GM11168 (cell line): ENCODE measurements at regions not wholly inside any gene's neighbourhood (a gene's known extent, or its start where the extent isn't known, plus 50 kb on each side); places are given as distances from the start of the nearest gene placed in this dataset.

ENCODE experiments used
- in situ Hi-C: fragments of 300-500 bp; cut with MboI; formaldehyde crosslinking; loops from one replicate; pipeline ENCODE4 v1.12.0; 2022; ENCODE audit warnings: low sequenced_read_pairs; ENCODE audit not compliant: unreplicated experiment

DNA sequence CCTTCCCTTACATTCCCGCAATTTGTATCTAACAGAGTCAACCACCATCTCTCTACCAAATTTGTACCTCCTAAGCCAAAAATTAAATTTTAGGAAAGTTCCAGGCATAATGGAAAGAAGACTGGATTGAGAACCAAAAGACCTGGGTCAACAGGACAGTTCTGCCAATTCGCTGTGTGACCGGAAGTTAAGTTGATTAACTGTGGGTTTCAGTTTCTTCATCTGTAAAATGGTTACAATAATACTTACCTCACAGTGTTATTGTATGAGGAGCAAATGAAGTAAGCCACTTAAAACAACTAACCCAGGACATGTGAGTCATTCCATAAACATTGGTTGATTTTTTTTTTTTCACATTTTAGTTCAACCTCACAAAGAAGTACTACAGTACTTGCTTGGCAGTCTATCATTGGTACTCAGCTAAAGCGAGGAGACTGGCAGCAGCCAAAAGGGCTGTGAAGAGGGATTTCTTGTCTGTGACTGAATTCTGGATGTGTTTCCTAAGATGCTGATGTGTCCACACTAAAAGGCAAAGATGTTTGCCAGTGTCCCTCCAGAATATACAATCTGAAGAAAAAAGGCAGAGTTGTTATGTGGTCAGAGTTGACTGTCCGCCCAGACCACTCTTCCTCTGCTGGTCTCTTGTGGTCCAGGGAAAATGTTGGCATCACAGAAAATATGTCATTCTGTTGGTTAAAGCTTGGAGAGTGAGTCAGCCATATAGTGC is 198.6 kb downstream of the TLE1 start:
- in situ Hi-C loops: no loop called here

DNA sequence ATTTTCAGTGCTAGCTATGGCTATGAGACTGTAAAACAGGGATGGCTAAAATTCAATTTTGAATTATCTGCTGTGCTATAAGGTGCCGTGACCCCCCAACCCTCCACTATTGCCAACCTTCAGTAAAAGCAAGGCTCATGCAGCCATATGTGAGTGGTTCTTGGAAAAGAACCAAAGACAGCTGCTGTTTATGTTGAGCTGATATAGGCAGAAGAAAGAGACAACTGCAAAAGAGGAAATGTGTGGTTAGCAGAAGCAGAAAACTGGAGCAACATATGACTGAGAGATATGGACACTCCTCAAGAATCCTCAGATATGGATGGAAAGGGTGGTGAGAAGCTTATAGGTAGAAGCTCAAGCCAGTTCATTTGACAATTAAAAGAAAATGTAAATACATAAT is 200.3 kb downstream of the TLE1 start:
- in situ Hi-C loops: no loop called here

DNA sequence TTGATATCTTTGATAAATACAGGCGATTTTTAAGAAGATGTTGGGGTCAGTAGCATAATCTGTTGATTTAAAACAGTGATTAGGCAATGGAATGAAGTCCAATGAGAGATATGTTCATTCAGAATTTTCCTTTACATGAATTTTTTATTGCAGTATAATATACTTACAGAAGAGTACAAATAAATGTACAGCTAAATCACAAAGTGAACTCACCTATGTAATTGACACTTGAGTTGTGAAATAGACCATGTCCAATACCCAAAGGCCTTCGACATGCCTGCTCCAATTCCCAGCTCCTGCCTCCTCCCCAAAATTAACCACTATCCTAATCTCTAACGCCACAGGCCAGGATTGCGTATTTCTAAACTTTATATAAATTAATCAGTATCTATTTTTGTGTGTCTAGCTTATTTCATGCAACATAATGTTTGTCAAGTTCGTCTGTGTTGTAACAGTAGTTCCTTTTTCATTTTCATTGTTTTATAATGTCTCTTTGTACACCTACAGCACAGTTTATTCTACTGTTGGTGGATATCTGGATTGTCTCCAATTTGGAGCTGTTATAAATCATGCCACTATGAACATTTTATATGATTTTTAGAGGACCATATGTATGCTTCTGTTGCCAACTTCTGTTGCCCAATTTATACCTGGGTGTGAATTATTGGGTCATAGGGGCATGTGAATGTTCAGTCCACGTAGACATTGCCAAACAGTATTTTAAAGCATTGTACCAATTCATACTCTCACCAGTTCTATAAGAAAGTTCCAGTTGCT is 208.3 kb downstream of the TLE1 start:
- in situ Hi-C loops: no loop called here

DNA sequence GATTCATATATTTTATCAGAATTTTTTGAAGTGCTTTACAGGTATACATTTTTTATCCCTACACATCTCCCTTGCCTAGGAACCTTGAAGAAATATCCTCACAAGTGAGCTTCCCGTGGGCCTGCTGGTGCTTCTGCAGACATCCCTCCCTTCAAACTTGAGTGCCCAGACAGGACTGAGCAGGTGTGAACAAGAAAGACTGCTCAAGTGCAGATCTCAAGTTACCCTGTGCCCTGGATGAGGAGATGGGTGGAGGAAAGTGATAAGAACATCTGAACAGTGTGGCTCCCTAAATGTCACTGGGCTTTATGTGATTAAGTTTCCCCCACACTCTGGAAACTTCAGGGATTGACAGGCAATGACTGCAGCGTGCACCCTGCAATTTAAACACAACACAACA is 209.8 kb downstream of the TLE1 start:
- in situ Hi-C loops: no loop called here

DNA sequence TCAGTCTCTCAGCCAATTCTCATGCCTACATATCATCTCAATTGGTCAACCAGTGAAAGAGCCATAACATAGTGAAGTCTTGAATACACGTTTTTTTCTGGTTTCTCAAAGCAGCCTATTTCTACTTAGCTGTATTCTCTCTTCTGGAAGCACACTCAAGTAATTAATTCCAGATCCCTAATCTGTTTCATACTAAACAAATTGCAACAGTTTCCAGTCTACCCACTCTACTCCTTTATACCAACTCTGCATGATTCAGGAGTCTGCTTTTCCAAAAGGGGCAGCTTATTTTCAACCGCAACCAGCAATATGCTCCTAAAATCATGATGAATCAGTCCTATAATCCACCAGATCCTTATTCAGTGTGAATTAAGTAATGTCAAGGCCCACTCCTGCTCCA is 211.7 kb downstream of the TLE1 start:
- in situ Hi-C loops: no loop called here

DNA sequence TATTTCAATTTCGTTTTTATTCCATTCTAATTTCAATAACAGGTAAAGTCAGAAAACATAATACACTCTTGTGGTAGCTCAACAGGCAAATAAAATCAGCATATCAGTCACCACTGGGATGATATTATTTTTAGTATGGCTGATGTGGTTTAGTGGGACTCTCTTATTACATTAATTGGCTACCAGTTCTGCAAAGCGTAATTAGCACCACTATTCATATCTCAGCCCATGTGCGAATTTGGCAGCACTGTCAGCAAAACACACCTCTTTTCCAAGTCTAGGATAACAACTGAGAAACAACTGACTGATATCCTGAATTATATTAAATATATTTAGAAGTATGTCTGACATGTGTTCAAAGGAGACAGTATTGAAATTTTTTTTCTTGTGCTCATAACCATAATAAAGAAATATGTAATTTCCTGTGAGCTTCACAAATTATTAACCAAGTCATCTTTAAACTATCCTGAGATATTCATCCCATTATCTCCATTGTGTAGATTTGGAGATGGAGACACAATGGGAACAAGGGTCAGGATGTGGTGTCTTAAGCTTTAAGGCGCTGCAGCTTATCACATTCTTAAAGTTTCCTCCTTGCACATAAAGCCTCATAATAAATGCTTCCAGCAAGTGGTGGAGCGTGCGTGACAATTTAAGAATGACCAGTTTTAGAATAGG is 212.4 kb downstream of the TLE1 start:
- in situ Hi-C loops: no loop called here

DNA sequence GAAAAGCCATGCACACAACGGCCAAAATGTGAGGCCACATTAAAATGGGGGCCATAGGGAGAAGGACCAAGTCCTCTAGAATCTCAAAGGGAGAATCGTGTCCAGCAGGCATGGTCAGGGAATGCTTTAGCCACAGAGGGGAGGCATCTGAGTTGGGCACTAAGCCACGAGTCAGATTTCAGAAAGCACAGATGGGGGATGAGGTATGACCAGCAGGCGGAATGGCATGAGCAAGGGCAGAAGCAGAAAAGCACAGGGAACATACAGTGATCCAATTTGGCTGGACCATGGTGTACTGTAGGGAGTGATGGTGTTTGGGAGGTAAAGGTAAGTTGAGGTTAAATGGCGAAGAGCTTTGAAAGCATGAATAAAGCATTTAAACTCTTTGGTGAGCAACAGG is 214.6 kb downstream of the TLE1 start:
- in situ Hi-C loops: no loop called here

DNA sequence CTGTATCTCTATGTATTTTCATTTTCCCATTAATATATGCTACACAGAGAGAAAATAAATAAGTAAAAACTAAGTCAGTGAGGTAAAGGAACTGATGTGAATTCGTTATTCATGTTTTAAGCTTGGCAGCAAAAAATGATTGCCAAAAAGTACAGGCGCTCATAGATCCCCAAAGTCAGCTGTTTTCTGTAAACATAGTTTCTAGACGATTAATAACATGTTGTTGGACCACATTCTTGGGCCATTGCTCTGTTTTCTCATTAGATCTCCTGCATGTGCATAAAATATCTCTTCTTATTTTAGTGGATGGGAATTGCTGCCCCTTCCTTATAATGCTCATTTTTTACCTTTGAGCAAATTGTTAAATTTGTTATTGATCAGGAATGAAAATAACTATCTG is 215.2 kb downstream of the TLE1 start:
- in situ Hi-C loops: no loop called here

DNA sequence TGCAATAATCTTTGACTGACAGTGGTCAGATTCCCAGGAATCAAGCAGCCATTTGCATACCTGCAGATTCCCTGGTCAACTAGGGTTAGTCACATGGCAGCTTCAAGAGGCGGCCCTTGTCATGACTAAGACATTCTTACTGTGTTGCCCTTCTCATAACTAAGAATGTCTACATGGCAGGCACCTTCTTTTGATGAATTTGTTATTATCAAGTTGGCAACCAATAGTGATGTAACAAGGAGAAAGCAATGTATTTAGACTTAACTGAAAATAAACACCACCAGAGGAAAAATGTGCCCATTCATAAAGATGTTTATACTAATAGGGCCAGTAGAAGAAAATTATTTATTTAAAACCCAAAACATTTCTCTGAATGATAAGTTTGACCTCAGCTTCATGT is 215.6 kb downstream of the TLE1 start:
- in situ Hi-C loops: no loop called here

DNA sequence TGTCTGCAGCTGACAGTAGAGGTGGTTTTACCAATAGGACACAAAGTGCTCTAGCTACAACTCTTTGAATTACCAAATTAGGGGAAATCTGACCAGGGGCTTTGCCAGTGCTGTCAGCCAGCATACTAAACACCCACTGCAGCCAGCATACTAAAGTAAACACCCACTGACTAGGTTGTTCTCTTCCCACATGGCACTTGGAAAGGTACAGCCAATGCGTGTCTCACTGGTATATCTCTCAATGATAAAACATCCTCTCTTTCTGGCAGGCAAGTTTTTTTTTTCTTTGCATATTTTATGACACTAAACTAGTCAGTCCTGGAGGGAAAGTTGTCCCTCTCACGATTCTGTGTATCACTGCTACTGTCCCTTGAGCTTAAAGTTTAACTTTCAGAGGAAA is 216.1 kb downstream of the TLE1 start:
- in situ Hi-C loops: no loop called here

DNA sequence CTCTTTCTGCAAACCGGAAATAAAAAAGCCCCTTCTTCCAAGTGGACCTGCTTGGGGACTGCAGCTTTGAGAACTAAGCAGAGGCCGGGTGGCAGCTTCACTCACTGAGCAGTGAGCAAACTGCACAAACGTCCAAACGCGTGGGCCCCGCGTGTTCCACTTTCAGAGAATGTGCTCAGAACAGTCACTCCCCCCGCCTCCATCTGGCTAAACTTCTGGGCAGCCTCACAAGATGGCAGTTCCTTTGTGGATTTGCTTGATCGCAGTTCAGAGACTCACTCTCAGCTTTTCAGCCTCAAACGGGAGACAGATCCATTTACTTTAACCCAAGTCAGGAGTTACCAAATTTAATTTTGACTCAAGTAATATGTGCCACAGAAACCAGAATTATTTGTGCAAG is 216.6 kb downstream of the TLE1 start:
- in situ Hi-C loops: no loop called here

DNA sequence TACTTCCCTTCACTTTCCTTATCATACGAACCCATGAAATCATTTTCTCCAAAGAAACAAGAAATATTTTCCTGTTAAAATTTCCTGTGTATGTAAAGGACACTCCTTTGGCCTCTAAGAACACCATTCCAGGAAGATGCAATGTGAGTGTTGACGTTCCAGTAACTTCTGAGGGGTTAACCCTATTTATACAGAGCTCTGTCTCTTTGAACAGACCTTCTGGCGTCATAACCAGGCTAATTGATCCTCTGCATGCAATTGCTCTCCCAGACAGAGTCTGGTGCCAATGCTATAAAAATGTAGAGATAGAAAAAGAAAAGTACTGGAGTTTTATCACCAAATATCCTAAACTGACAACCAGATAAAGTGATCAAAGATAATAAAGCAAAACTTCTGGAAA is 218.5 kb downstream of the TLE1 start:
- in situ Hi-C loops: no loop called here

DNA sequence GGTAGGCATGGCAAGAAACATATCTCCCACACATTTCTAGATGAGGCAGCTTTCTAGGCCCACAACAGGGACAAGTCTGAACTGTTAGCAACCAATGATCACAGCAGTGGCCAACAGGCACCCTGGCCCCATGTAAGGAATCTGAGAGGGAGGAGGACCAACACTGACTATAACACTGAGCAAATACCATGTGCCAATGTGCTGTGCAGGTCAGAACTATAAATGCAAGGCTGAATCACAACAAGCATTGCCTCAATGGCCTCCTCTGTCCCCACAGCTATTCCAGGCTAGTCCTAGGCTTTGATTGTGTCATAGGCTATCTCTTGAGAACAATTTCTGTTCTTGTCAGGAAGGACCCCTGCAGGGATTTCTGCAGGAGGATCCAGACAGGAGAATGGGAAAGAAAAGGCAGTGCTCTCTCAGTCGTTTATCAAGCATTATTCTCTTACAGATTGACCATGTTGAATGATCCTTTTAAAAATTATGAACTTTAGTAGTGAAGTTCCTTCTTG is 221.2 kb downstream of the TLE1 start:
- in situ Hi-C loops: no loop called here

DNA sequence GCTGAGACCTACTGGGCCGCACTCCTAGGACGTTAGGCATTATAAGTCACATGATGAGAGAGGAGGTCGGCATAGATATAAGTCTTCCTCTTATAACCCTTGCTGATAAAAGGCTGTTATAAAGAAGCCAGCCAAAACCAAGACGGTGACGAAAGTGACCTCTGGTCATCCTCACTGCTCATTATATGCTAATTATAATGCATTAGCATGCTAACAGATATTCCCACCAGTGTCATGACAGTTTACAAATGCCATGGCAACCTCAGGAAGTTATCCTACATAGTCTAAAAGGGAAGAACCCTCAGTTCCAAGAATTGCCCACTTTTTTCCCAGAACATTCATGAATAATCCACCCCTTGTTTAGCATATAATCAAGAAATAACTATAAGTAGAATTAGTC is 222.4 kb downstream of the TLE1 start:
- in situ Hi-C loops: no loop called here

DNA sequence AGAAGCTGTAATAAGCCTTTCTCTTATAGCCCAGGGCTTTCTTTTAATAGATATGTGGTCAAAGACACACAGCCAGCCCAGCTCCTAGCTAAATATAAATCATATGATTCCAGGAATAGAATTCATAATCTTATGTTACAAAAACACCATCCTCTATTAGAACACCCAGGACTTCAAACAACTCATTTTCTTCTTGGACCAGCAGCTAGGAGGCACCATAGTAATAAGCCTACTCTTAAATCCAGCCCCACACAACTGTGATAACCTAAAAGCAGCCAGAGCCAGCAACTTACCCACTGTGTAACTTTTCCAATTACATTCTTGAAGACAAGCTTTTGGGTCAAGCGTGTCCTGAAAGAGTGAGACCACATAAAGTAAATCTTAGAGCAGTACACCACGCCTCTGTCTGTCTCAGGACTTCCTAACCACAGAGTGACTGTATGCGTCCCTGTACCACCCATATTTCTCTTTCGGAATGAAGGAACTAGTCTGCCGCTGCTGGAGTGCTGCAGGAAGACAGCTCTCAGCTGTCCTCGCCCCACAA is 223.8 kb downstream of the TLE1 start:
- in situ Hi-C loops: no loop called here

DNA sequence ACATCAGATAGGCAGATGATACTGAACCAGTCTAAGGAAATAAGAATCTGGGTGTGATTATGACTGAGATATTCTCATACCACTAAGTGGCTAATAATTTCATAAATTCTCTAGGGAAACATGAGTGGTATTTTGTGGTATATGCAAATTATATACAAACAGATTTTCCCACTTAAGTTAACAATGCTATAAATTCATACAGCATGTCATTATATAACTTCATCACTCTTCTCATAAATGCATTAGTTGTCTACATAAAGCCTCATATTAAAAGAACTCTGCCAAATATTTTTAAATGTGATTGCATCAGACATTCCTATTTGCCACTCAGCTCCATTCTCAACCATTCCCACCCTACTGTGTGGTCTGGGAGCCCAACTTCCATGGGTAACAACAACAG is 226.5 kb downstream of the TLE1 start:
- in situ Hi-C loops: no loop called here

DNA sequence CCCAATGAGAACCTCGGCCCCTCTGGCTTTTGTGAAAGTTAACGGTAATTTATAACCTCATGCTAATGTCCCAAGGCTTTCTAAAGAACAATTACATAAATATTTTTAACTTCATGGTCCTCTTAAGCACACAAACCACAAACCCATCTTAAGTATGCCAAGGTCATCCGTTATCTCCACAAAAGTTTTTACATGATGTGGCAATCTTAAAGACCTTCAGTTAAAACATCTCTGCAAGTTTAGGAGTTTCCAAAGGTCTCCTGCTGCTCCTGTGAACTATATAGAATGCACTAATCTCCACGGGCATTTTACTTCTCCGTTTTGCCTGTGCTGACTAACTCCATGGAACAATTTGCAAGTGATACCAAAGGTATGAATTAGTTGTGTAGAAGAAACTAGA is 228.2 kb downstream of the TLE1 start:
- in situ Hi-C loops: no loop called here

DNA sequence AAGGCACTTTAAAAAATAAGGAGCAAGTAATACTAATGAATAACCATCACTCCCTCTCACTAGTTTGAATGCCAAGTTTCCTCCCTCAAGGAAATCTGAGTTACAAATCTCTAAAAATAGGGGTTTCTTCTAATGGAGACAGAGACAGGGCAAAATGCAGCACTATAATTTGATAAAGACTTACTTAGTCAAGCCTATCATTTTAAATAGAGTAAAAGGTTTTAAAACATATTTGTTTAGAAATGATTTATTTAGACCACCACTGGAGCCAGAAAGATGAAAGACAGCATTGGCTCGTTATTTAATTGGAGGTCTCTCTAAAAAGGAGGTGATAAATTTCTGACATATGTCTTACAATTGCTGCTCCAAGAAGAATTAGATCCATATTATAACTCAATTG is 228.7 kb downstream of the TLE1 start:
- in situ Hi-C loops: no loop called here

DNA sequence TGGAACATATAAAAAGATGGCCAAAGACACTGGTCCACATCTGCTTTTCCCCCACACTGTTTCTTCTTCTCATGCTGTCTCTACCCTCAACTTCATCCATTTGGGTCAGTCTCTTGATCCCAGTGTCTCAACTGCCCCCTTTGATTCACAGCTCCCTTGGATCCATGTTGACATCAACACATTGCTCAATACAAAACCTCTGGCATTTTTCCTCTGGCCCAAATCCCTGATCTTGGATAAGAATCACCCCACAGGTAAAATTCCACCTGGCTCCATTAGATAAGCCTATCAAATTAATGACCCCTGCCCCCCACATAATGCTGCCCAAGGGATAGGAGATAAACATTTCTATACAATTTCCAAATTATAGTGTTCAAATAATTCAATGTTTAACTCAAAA is 229.8 kb downstream of the TLE1 start:
- in situ Hi-C loops: no loop called here

DNA sequence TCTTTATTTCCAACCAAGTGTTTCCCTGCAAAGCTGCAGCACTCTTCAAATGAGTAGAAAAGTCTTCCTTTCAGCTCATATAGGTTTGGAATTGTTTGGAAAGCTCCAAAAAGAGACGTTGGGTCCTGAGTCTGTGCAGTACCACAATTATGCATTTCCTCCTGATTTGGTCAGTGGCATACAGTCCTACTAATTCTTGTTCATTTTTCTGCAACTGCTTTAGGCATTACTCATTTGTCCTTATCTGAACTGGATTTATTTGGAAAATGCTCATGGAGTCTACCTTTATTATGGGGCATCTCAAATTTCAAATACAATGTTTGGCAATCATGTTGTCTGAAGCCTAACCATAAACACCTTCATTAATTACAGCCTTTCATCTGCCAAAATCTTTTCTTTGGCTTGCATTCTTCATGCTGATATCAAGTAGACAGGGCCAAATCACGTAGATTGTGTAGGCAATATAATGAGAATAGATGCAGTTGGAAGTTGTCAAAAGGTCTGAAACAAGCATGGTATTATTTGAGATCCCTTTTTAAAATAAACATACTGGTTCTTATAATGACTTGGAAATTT is 232.8 kb downstream of the TLE1 start:
- in situ Hi-C loops: no loop called here
